CD4-positive, alpha-beta T cell (primary cell): ENCODE measurements at regions not wholly inside any gene's neighbourhood (a gene's known extent, or its start where the extent isn't known, plus 50 kb on each side); places are given as distances from the start of the nearest gene placed in this dataset.
"Not testable (repeated sequence)": the region's sequence is repeated elsewhere in the genome, so short reads cannot be mapped to it uniquely, and the experiment has no call there.

Source experiments
- ATAC-seq: fragments of 200-7000 bp; cut with Tn5 transposase; one replicate; pipeline ENCODE4 v1.10.0; 2022; ENCODE audit warnings: mild to moderate bottlenecking; ENCODE audit not compliant: poor library complexity
- CTCF ChIA-PET: fragments of 350-600 bp; sonication (Branson Sonifier 250); formaldehyde crosslinking; loops from one replicate; lab custom pipeline; 2021; ENCODE audit warnings: antibody characterized with exemption, inconsistent platforms; lab: Charles Lee
- POLR2A ChIA-PET: fragments of 350-600 bp; sonication (Branson Sonifier 250); formaldehyde crosslinking; loops from one replicate; lab custom pipeline; 2021; ENCODE audit warnings: antibody characterized with exemption, inconsistent platforms; lab: Charles Lee
- DNase-seq, 14 experiments: peaks; one replicate each; pipeline ENCODE4 v3.0.0-alpha.2; 2013 to 2020; ENCODE audit warnings: mixed read lengths in 2 of 14
- H3K27ac ChIP-seq, 2 donors: one replicate each; pipeline versions ENCODE4 v1.5.1 to v1.7.0; 2013; ENCODE audit warnings: low read length in 2 of 2, low read depth in 1 of 2, mild to moderate bottlenecking in 1 of 2
- H3K27me3 ChIP-seq, 2 experiments: 1 replicate in 1 of 2; 2 replicates in 1 of 2; pipeline versions ENCODE4 v1.6.1 to v1.7.0; 2013; ENCODE audit warnings: low read length in 2 of 2, control low read depth in 1 of 2, mild to moderate bottlenecking in 1 of 2, moderate library complexity in 1 of 2; ENCODE audit not compliant: insufficient read depth in 2 of 2, control insufficient read depth in 1 of 2
- H3K36me3 ChIP-seq: one replicate; pipeline ENCODE4 v1.6.1; 2013; ENCODE audit warnings: low read length, control low read depth; ENCODE audit not compliant: insufficient read depth
- H3K4me1 ChIP-seq: one replicate; pipeline ENCODE4 v1.6.1; 2013; ENCODE audit warnings: low read length, control low read depth; ENCODE audit not compliant: insufficient read depth
- H3K4me3 ChIP-seq: one replicate; pipeline ENCODE4 v1.5.1; 2013; ENCODE audit warnings: mild to moderate bottlenecking, low read length, moderate library complexity
- H3K9me3 ChIP-seq, 2 experiments: 1 replicate in 1 of 2; 2 replicates in 1 of 2; pipeline versions ENCODE4 v1.6.1 to v1.7.0; 2013; ENCODE audit warnings: low read length in 2 of 2, mild to moderate bottlenecking in 2 of 2, control low read depth in 1 of 2, moderate library complexity in 1 of 2; ENCODE audit not compliant: control insufficient read depth in 1 of 2, insufficient read depth in 1 of 2
- H3K27ac Mint-ChIP-seq: one replicate; pipeline ENCODE4 v1.8.0; 2020; ENCODE audit warnings: mixed read lengths
- H3K27me3 Mint-ChIP-seq: one replicate; pipeline ENCODE4 v1.8.0; 2021; ENCODE audit warnings: mixed read lengths
- H3K36me3 Mint-ChIP-seq: one replicate; pipeline ENCODE4 v1.8.0; 2021; ENCODE audit warnings: low read depth, mixed read lengths
- H3K4me1 Mint-ChIP-seq: one replicate; pipeline ENCODE4 v1.8.0; 2021; ENCODE audit warnings: low read depth, mixed read lengths
- H3K4me3 Mint-ChIP-seq: one replicate; pipeline ENCODE4 v1.8.0; 2020; ENCODE audit warnings: mild to moderate bottlenecking, mixed read lengths
- H3K9me3 Mint-ChIP-seq: one replicate; pipeline ENCODE4 v1.8.0; 2020; ENCODE audit warnings: mixed read lengths
- CTCF ChIP-seq: fragments of 200-600 bp; IDR thresholded peaks from one replicate; pipeline ENCODE4 v1.8.0; 2022; ENCODE audit warnings: antibody characterized with exemption, mild to moderate bottlenecking
- intact Hi-C, 2 experiments: fragments of 100-400 bp; cut with DNase I in 1 of 2; cut with micrococcal nuclease in 1 of 2; formaldehyde crosslinking; loops; one replicate each; pipeline versions ENCODE4 v1.15.1 to v1.9.0; 2023 to 2025; cut with DNase I, micrococcal nuclease

- H3K4me1 Mint-ChIP-seq, result no peaks in the 10 kb centered on the region
- intact Hi-C loops, result no loop called here
- Histone ChIP-seq H3K27me3 (no peaks in the 10 kb centered on the region), H3K4me1 (peaks cover 6% of the 10 kb centered on the region), H3K27ac (no peak overlapping the region), H3K4me3 (no peak overlapping the region), H3K36me3 (no peaks in the 10 kb centered on the region), H3K9me3 (no peaks in the 10 kb centered on the region)
- H3K36me3 Mint-ChIP-seq, result no peaks in the 10 kb centered on the region
- no peak for DNase-seq
- no peak overlapping the region for H3K4me3 Mint-ChIP-seq
- H3K27ac Mint-ChIP-seq, result no peak overlapping the region
- ChIA-PET CTCF (interaction anchor here (1.2 kb wide), 1 partner anchor 9 kb away, joined by 3 read pairs; no protein-coding TSS in a partner anchor), POLR2A (no interaction called here)
- H3K27me3 Mint-ChIP-seq, result no peaks in the 10 kb centered on the region
- ATAC-seq, result no peak
- no peak for TF ChIP-seq CTCF
- peaks cover 2% of the 10 kb centered on the region for H3K9me3 Mint-ChIP-seq
Observed at GRCh38 chr21:17697473-17697872, 84.8 kb upstream of the BTG3 start.

- POLR2A ChIA-PET, H3K27me3 ChIP-seq, DNase-seq, H3K9me3 ChIP-seq, ATAC-seq, H3K36me3 Mint-ChIP-seq, H3K4me1 ChIP-seq, H3K4me1 Mint-ChIP-seq, intact Hi-C loops, H3K9me3 Mint-ChIP-seq, H3K36me3 ChIP-seq, H3K4me3 Mint-ChIP-seq, H3K4me3 ChIP-seq, H3K27ac Mint-ChIP-seq, H3K27ac ChIP-seq, H3K27me3 Mint-ChIP-seq, CTCF ChIA-PET: not testable (repeated sequence)
Observed at GRCh38 chr21:17694416-17694815, 81.7 kb upstream of the BTG3 start.

- no peak for TF ChIP-seq CTCF
- H3K27me3 Mint-ChIP-seq, result no peaks in the 10 kb centered on the region
- intact Hi-C loops, result no loop called here
- CTCF ChIA-PET, result no interaction called here
- no peak for ATAC-seq
- peaks cover 2% of the 10 kb centered on the region for H3K9me3 Mint-ChIP-seq
- Histone ChIP-seq H3K36me3 (no peaks in the 10 kb centered on the region), H3K4me1 (peaks cover 11% of the 10 kb centered on the region), H3K9me3 (no peaks in the 10 kb centered on the region), H3K4me3 (no peak overlapping the region), H3K27me3 (no peaks in the 10 kb centered on the region), H3K27ac (no peak overlapping the region)
- no peaks in the 10 kb centered on the region for H3K36me3 Mint-ChIP-seq
- POLR2A ChIA-PET, result interaction anchor here (1.4 kb wide), 1 partner anchor 90 kb away, joined by 3 read pairs; no protein-coding TSS in a partner anchor
- no peak overlapping the region for H3K4me3 Mint-ChIP-seq
- H3K27ac Mint-ChIP-seq, result no peak overlapping the region
- H3K4me1 Mint-ChIP-seq, result peaks cover 9% of the 10 kb centered on the region
- peak in 1 of 14 experiments; percentile 9 for DNase-seq
Observed at GRCh38 chr21:17693801-17694200, 81.1 kb upstream of the BTG3 start.

GRCh38 chr21:17690078-17690494 lies 77.4 kb upstream of the BTG3 start:
- Mint-ChIP-seq H3K36me3 (no peaks in the 10 kb centered on the region), H3K9me3 (no peaks in the 10 kb centered on the region), H3K27me3 (no peaks in the 10 kb centered on the region), H3K27ac (no peak overlapping the region), H3K4me1 (peaks cover 36% of the 10 kb centered on the region), H3K4me3 (no peak overlapping the region)
- DNase-seq (no peak), ATAC-seq (no peak)
- Histone ChIP-seq H3K4me3 (no peak overlapping the region), H3K27ac (no peak overlapping the region), H3K27me3 (no peaks in the 10 kb centered on the region), H3K9me3 (no peaks in the 10 kb centered on the region), H3K36me3 (no peaks in the 10 kb centered on the region), H3K4me1 (peaks cover 15% of the 10 kb centered on the region)
- CTCF ChIA-PET, result interaction anchor here (2.0 kb wide), 1 partner anchor 236 kb away, joined by 4 read pairs; no protein-coding TSS in a partner anchor
- intact Hi-C loops, result no loop called here
- no peak for TF ChIP-seq CTCF
- POLR2A ChIA-PET, result no interaction called here
